HG02763 (cell line): ENCODE measurements at regions not wholly inside any gene's neighbourhood (a gene's known extent, or its start where the extent isn't known, plus 50 kb on each side); places are given as distances from the start of the nearest gene placed in this dataset.

Experiments
- ATAC-seq: cut with Tn5 transposase; IDR thresholded peaks from one replicate; pipeline ENCODE4 v1.9.1; 2021; ENCODE audit warnings: mild to moderate bottlenecking, moderate library complexity; ENCODE audit not compliant: unreplicated experiment

DNA sequence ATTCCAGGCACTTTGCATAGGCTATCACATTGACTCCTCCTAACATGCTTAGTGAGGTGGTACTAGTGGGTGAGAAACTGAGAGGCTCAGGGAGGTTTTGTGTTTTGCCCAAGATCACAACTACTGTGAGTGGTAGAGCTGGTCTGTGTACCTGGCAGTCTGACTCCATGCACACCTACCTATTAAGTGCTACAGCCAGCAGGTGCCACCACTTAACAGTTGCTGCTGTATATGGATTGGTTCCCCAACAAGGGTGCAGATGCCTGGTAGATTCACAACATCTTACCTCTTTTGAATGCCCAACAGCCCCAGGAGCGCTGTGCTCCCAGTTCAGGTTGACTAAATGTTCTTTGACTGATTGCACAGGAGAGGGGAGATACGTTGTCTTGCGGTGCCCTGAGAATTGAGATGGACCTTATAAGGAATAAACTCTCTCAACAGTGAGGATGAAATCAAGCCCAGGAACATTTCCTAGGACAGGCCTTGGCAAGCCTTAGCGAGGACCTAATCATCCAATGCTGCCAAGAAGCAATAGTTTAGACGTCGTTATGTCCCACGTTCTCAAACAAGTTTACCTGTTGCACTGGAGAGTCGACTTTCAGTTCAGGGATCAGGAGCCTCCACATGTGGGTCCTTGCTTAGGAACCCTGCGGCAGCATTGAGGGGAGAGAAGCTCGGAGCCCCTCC is 78.9 kb upstream of the F3 start:
- no peak for ATAC-seq

DNA sequence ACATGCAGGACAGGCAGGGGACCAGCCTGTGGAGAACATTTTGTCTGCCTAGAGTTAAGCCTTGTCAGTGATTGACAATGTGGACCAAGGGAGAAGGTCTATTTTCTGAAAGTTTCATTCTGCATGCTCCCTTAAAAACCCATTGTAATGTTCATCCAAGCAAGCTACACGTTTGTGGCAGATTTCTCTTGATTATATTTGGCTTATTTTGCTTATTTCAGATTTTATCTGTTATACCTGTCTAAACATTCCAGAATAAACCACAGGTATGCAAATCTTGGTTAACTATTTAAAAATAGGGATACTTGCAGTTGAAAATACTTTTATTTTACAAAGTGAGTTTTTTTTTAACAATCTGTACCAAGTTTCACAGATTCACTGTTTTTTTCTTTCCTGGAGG is 78.2 kb upstream of the F3 start:
- ATAC-seq = no peak

DNA sequence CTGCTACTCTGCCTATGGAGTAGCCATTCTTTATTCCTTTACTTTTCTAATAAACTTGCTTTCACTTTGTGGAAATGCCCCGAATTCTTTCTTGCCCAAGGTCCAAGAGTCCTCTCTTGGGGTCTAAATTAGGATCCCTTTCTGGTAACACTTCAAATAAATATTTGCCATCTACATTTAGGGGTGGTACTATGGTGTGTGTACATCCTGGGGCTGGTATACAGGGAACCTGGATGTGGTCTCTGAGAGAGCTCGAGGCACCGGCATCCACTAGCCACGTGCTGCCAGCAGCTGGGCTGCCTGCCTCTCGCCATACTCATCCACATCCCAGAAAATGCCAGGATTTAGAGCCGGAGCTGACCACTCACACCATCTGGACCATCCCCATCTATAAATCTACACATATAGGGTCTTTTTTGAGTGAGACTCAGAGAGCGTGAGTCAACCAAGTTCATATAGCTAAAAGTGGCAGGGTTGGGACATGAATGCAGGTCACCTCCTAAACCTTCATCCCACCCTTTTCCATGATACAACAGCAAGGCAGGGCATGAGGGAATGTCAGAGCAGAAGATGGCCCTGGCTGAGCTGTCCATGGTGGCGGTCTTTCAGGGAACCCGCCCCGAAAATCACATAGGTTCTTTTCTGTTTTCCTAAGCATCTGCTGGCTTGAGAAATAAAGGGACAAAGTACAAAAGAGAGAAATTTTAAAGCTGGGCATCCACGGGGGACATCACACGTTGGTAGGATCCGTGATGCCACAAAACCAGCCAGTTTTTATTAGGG is 76.6 kb upstream of the F3 start:
- no peak for ATAC-seq

DNA sequence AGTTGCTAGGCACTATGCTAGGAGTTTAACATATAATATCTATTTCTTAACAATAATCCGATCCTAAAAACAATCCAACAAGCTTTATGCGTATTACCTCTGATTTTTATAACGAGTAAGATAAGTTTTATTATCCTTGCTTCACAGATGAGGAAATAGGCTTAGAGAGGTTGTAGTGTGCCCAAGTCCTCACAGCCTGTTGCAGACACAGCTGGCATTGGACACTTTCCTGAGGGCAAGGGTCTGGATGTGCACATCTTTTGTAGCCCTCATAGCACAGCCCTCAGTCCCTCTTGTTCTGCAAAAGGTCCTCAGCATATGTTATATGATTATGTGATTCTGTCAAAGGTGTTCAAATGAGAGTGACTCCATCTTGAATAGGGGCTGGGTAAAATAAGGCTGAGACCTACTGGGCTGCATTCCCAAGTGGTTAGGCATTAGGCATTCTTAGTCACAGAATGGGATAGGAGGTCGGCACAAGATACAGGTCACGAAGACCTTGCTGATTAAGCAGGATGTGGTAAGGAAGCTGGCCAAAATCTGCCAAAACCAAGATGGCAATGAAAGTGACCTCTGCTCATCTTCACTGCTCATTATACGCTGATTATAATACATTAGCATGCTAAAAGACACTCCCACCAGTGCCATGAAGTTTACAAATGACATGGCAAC is 75.7 kb upstream of the F3 start:
- ATAC-seq = no peak

DNA sequence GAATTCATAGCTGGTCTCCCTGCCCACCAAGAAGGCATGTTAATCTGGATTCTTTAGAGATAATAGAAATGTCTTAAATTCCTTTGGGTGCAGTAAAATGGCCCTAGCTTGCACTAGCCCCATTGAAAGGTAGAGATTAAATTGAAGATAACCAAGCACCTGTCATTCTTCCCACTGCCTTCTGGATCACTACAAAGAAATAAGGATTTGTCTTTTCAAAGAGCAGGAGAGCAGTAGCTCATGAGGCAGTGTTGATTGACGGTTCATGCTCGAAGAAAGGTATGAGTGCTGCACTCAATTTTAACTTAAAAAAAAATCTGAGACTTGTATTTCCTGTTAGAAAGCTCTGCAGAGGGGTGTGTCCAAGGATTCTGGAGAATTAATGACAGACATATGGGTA is 74.9 kb upstream of the F3 start:
- ATAC-seq = no peak

DNA sequence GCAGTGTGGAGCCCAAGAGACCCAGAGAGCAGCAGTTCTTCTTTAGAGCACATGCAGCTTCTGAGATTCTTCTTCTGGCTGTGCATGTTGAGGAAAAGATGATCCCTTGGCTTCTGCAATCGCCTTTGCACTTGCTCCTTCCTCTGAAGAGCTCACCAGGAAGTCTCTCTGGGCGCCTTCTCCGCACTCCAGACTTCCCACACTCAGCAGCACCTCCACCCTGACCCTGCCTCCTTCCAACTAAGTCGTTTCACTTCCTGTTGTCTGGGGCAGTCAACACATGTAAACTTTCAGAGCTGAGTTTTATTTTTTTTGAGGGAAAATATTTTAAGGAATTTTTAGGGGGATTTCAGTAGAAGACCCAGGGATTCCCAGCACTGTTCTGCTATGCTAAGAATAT is 73.4 kb upstream of the F3 start:
- no peak for ATAC-seq

DNA sequence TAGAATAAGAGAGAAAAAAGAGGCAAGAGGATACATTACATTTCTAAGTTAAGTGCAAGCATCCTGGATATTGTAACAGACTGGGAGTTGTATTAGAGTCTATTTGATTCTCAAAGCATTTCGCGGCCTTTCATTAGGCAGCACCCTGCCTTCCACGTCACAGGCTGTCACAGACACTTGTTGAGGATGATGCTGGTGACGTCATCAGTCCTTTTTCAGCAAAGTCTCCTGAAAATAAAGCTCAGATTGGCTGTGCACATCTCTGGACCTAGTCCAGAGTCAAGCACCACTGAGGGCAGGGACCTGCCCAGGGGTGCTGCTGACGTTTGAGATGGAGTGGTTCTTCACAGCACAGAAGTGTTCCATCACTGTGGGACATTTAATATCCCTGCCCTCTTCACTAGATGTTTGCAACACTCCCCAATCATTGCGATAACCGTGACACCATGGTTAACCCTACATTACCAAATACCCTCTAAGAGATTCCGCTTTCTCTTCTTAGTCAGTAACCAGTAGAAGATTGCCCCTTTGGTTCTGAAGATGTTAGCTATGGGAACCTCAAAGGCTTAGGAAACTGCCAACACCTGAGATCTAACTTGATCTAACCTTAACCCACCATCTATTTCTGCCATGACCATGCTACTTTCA is 72.7 kb upstream of the F3 start:
- no peak for ATAC-seq

DNA sequence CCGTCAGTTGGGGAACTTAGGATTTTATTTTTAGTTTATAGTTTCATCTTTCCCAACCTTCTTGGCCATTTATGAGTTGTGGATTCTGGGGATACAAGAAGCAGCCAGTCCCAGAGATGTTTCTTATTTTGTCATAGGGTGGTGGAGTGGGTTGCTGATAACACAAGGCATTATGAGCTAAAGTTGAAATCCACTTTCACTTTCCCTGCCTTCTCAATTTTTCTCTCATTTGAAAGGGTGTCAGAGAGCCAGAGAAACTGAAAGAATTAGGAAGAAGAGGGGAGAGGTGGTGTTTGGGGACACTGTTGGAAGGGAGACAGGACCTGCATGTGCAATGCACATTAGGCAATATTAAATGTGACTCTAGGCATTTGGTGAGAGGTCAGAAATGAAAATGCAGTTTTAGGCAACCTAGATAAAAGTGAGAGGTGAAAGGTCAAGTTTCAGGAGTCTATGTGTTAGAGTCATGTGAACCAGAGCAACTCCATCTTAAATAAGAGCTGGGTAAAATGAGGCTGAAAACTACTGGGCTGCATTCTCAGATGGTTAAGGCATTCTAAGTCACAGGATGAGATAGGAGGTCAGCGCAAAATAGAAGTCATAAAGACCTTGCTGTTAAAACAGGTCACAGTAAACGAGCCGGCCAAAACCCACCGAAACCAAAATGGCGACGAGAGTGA is 71.1 kb upstream of the F3 start:
- ATAC-seq = no peak

DNA sequence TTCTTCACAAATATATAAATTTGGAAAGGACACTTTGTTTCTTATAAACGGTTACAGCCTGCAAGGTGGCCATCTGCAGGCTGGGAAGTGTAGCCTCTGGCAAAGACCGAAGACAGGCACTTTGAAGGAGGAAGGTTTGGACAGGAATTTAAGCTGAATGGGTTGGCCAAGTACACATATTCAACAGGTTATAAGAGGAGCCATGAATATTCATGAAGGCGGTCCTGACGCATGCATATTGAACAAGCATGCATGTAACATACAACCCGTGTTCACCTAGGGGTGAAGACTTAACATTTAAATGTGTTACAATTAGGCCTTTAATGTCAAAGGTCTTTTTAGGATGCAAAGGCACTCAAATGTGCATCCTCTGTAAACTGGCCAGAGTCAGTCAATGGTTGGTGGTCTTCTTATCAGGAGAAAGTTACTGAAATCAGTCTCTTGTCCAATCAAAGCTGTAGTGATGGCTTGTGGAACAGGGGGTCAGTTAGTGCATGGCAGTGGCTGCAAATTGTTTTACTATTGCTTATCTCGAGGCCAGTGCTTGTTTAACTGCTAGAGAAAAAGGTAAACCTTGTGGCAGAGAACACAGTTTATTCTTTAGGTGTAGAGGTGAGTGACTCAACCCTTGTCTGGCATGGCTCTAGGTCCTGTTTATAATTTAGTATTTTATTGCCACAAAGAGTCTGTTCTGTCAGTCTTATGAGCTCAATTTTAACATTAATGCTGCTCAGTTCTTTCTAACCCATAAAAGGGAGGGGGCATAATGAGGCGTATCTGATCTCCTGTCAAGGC is 70.3 kb upstream of the F3 start:
- ATAC-seq = no peak

DNA sequence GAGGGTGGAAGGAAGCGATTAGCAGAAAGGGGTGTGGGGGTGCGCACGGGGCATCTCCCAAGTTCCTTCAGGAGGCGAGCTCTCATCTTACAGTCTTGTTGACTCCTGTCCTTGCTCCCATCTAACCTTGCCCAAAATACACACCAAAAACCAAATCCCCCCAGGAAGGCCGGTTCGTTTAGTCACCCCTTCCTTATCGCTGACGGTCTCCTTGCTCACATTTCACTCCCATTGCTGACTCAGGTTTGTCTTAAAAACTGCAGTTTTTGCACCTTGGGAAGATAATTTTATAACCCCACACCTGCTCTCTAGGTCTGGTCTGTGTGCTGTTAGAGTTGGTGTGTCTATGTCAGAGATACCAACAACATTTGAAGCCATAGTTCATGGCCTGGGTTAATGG is 68.1 kb upstream of the F3 start:
- ATAC-seq = no peak

DNA sequence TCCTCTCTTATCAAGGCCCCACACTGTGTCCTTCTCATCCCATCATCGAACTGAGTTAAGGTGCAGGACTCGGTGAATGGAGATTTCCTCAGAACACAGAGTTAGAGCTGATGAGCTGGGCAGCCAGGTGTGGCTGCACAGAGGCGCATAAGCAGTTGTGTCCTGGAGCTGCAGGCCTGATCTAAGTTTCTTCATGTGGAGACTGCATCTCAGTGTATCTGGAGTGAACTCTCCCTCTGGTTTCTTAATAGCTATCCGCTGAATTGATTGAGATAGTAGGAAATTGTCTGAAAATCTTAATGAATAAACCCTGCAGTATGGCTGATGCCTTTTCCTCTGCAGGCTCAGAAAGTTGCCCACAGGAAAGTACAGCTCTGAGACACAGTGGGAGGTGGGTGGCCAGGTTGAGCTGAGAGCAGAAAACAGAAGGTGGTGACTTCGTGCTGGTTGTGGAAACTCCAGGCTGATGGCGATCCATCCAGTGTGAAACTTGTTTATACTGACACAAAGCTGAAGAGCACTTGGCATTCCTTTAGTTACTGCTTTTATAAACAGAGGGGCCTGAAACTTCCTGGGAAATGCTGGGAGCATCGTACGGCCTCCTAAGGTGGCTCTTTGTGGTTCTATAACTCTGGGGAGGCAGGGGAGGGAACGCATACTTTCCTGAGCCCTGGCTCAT is 67.4 kb upstream of the F3 start:
- ATAC-seq = no peak

DNA sequence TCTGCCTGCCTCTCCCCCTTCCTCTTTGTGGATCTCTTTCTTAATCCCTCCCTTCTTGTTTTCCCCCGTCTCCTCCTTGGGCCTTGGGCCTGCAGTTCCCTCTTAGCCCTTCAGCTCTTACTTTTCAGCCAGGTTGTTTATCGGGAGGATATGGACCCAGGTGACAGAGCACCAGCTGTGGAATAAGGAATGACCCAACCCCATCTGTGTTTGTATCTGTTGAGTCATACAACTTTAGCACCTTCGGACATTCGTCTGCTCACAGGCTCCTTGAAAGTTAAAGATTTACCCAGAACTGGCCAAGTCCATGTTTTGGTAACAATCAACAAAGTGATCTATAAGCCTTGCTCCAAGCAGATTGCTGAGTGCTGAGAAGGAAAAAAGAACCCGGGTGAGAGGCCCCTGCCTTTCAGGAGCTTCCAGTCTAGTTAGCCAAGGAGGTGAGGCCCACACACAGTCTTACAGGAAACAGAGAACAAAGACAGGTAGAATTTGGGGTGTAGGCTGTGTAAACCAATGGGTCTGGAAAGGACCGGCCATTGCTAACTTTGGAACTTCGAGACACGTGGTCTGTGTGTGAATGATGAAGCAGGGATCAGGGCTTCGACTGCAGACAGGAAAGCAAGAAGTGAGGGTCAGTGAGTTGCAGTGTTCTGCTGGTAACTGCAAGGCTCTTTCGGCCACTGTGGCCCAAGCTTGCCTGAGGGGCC is 66.7 kb upstream of the F3 start:
- ATAC-seq = no peak

DNA sequence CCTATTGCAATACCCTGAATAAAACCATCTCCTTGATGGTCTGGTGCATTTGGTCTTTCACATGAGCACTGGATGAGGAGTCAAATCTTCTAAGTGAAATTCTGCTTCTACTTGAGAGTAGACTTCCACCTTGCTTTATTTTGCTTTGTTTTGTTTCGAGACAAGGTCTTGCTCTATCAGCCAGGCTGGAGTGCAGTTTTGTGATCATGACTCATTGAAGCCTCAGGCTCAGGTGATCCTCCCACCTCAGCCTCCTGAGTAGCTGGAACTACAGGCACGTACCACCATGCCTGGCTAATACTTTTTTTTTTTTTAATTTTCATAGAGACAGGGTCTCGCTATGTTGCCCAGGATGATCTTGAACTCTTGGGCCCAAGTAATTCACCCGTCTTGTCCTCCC is 65.8 kb upstream of the F3 start:
- ATAC-seq = no peak

DNA sequence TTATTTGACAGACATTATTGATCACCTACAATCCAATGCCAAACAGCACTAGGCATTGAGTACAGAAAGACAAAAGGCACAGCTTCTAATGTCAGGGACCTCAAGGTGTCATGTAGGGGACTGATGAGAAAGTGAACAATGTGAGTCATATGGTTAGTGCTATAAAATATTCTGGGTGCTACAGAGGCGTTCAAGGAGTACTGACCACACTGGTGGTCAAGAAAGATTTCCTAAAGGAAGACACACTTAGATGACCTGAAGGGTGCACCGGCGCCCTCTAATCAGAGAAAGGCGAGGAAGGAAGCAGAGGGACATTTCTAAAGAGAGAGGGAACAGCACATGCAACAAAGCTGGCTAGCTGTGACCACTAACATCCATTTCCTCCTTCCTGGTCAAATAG is 64.9 kb upstream of the F3 start:
- no peak for ATAC-seq

DNA sequence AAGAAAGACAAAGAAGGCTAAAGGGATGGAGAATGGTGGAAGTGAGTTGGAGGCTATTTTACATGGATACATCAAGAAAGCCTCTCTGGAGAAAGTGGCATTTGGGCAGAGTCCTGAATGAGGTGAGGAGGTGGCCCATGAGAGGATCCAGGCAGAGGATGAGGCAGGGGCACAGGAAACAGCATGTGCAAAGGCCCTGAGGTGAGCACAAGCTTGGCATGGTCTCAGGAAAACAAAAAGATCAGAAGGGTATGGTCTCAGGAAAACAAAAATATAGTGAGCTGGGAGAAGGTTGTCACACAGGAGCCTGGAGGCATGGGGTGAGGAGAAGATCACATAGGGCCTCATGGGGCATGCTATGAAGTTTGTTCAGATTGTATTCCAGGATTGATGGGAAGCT is 62.1 kb upstream of the F3 start:
- ATAC-seq = no peak

DNA sequence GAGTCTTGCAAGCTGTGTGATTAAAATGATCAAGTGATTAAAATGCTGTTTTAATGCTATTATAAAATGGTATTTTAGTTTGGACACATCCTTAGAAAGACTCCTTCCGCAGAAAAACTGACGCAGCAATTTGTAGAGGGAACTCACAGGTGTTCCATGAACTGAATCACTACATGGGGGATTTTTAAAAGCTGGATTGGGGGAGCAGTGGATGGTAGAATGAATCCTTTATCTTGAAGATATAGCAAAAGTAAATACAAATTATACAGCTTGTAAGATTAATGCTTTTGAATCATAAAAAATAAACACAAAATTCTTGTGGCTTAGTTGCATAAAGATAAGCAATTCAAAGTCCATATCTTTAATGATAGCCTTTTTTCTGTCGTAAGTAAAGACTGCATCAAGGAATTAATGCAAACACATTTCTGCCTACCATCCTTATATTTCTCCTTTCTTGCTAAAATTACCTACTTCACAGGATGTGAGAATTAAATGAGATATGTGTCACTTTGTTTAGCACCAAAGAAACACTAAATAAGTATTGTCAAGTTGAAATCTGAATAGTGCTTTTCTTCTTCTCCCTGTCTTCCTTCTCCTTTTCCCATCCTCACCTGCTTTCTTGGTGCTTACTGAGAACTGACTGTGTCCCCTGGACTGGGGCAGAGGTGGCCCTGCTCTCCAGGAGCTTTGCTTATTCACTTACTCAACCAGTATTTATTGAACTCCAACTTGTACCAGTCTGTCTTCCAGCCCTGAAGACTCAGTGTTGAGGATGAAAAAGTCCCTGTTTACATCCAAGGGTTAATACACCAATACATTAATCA is 61.5 kb upstream of the F3 start:
- no peak for ATAC-seq

DNA sequence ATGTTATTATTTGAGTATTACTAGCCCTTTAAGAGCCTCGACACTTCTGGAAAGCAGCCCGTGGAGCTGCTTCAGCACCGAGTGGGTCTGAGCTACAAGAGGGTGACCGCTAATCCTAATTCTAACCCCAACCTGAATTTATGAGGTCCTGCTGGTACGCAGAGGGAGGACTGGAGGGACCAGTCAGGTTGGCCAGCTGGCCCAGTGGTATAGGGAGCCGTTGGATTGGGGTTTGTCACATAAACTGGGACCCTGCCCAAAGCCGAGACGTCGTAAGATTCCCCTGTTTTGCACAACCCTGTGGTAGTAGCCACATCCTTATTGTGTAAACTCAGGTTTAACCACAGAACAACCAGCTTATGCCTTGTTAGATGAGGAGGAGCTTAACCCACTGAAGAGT is 60.8 kb upstream of the F3 start:
- ATAC-seq = no peak

DNA sequence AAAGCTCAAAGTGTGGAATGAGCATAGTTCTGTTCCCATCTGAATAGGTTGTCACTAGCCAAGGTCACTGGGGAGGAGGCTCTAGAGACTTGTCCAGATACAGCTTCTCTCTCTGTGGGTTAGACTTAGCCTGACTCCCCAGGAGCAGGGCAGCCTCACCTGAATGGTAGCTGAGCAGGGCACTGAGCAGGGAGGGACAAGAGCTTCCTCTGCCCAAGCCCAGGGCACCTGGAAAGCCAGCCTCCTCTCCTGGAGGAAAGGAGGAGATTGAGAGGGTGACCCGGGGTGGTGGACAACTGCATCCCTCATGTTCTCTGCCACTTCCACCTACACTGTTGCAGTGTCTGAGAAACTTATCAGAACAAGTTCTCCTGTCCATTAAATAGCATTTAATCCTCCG is 59.0 kb upstream of the F3 start:
- no peak for ATAC-seq
